HCT116 (cell line): ENCODE measurements at regions not wholly inside any gene's neighbourhood (a gene's known extent, or its start where the extent isn't known, plus 50 kb on each side); places are given as distances from the start of the nearest gene placed in this dataset.

ENCODE experiments used
- ATAC-seq: fragments of 200-7000 bp; cut with Tn5 transposase; 2 replicates; pipeline ENCODE4 v1.9.1; 2020; ENCODE audit warnings: mild to moderate bottlenecking, moderate library complexity
- BruUV-seq: library from RNA; stranded (reverse); fragments of 400-500 nt; replicated peaks from 2 replicates; lab custom pipeline; 2021; lab: Mats Ljungman, UMichigan
- CTCF ChIA-PET: fragments of 300-600 bp; sonication (Branson Sonifier 250); formaldehyde crosslinking; loops from one replicate; lab custom pipeline; 2021; ENCODE audit warnings: antibody characterized with exemption; lab: Charles Lee
- POLR2A ChIA-PET: fragments of 300-600, 350-600 bp; sonication (Branson Sonifier 250); formaldehyde crosslinking; loops from one replicate; lab custom pipeline; 2021; ENCODE audit warnings: antibody characterized with exemption; lab: Charles Lee
- RAD21 ChIA-PET, 2 experiments: fragments of 300-600 bp; sonication (Branson Sonifier 250); formaldehyde crosslinking; loops; one replicate each; lab custom pipeline; 2023; ENCODE audit warnings: low total read pairs in 2 of 2; ENCODE audit not compliant: uncharacterized antibody in 2 of 2, unreplicated experiment in 2 of 2, low non-redundant PET in 1 of 2; lab: Charles Lee
- DNase-seq: peaks from one replicate; pipeline ENCODE4 v3.0.0-alpha.2; 2010; ENCODE audit warnings: low read depth, low spot score
- H2AFZ ChIP-seq: fragments of 200-600 bp; shearing (Covaris generic), sonication (generic); 2 replicates; pipeline ENCODE4 v1.6.1; 2017; ENCODE audit warnings: low read depth, mixed run types, mixed read lengths, antibody characterized with exemption, low read length; ENCODE audit not compliant: poor library complexity, severe bottlenecking
- H3K27ac ChIP-seq: 2 replicates; pipeline ENCODE4 v1.5.1; 2012; ENCODE audit warnings: low read depth, low read length
- H3K27me3 ChIP-seq: fragments of 200-600 bp; sonication (generic); 2 replicates; pipeline ENCODE4 v1.6.1; 2016; ENCODE audit warnings: mixed run types, low read length, mixed read lengths; ENCODE audit not compliant: insufficient read depth
- H3K36me3 ChIP-seq, 2 experiments: fragments of 200-500 bp in 1 of 2; fragments of 200-600 bp in 1 of 2; sonication (Bioruptor generic) in 1 of 2; sonication (generic) in 1 of 2; 2 replicates each; pipeline versions ENCODE4 v1.5.1 to v1.6.1; 2014 to 2016; ENCODE audit warnings: low read length in 2 of 2, inconsistent platforms in 1 of 2, mixed read lengths in 1 of 2, mixed run types in 1 of 2; ENCODE audit not compliant: insufficient read depth in 2 of 2, control insufficient read depth in 1 of 2
- H3K4me1 ChIP-seq, 2 experiments: fragments of 200-600 bp in 1 of 2; sonication (generic) in 1 of 2; 2 replicates each; pipeline versions ENCODE4 v1.5.1 to v1.6.1; 2012 to 2017; ENCODE audit warnings: low read length in 2 of 2, inconsistent platforms in 1 of 2, mild to moderate bottlenecking in 1 of 2, mixed read lengths in 1 of 2, mixed run types in 1 of 2, moderate library complexity in 1 of 2; ENCODE audit not compliant: insufficient read depth in 2 of 2, control insufficient read depth in 1 of 2
- H3K4me2 ChIP-seq: fragments of 200-600 bp; sonication (generic); 2 replicates; pipeline ENCODE4 v1.6.1; 2017; ENCODE audit warnings: mixed run types, low read length, mixed read lengths
- H3K4me3 ChIP-seq, 2 experiments: fragments of 200-600 bp in 1 of 2; sonication (generic) in 1 of 2; replicated peaks in 1 of 2; 2 replicates each; pipeline ENCODE4 v1.5.1; 2011 to 2016; ENCODE audit warnings: low read length in 2 of 2, control low read depth in 1 of 2, low read depth in 1 of 2, mild to moderate bottlenecking in 1 of 2, mixed read lengths in 1 of 2, mixed run types in 1 of 2
- H3K79me2 ChIP-seq: fragments of 200-600 bp; sonication (generic); 2 replicates; pipeline ENCODE4 v1.6.1; 2017; ENCODE audit warnings: mild to moderate bottlenecking, mixed run types, low read length, moderate library complexity, mixed read lengths; ENCODE audit not compliant: insufficient read depth
- H3K9ac ChIP-seq: fragments of 200-600 bp; sonication (generic); 2 replicates; pipeline ENCODE4 v1.6.1; 2016; ENCODE audit warnings: low read length, mixed read lengths
- H3K9me2 ChIP-seq: fragments of 200-600 bp; sonication (generic), shearing (Covaris generic); 2 replicates; pipeline ENCODE4 v1.6.1; 2017; ENCODE audit warnings: mixed run types, mild to moderate bottlenecking, moderate library complexity; ENCODE audit not compliant: insufficient read depth
- H3K9me3 ChIP-seq, 2 experiments: fragments of 200-500 bp in 1 of 2; fragments of 200-600 bp in 1 of 2; sonication (Bioruptor generic) in 1 of 2; sonication (generic) in 1 of 2; 2 replicates each; pipeline ENCODE4 v1.6.1; 2014 to 2017; ENCODE audit warnings: low read length in 2 of 2, mixed read lengths in 2 of 2, inconsistent platforms in 1 of 2, low read depth in 1 of 2, mild to moderate bottlenecking in 1 of 2, mixed run types in 1 of 2, moderate library complexity in 1 of 2; ENCODE audit not compliant: control insufficient read depth in 1 of 2, insufficient read depth in 1 of 2
- H4K20me1 ChIP-seq: fragments of 200-600 bp; sonication (generic), shearing (Covaris generic); 2 replicates; pipeline ENCODE4 v1.6.1; 2017; ENCODE audit warnings: mixed run types, mild to moderate bottlenecking, moderate library complexity; ENCODE audit not compliant: insufficient read depth
- CBX3 ChIP-seq: IDR thresholded peaks from 2 replicates; pipeline ENCODE4 v1.6.1; 2012; ENCODE audit warnings: low read depth
- EGR1 ChIP-seq: IDR thresholded peaks from 2 replicates; pipeline ENCODE4 v1.6.1; 2012; ENCODE audit warnings: low read depth
- ELF1 ChIP-seq: IDR thresholded peaks from 2 replicates; pipeline ENCODE4 v1.6.1; 2012; ENCODE audit warnings: low read depth, borderline replicate concordance
- EZH2 ChIP-seq: fragments of 200-600 bp; sonication (generic); IDR thresholded peaks from 2 replicates; pipeline ENCODE4 v1.6.1; 2017; ENCODE audit warnings: antibody characterized with exemption, mixed run types
- EZH2phosphoT487 ChIP-seq: fragments of 200-600 bp; IDR thresholded peaks from 2 replicates; pipeline ENCODE4 v1.6.1; 2018; ENCODE audit warnings: antibody characterized with exemption, borderline replicate concordance
- FOSL1 ChIP-seq: IDR thresholded peaks from 2 replicates; pipeline ENCODE4 v1.6.1; 2012; ENCODE audit warnings: low read depth
- JUND ChIP-seq: IDR thresholded peaks from 2 replicates; pipeline ENCODE4 v1.6.1; 2012
- MAX ChIP-seq: IDR thresholded peaks from 2 replicates; pipeline ENCODE4 v1.6.1; 2012
- POLR2A ChIP-seq: IDR thresholded peaks from 2 replicates; pipeline ENCODE4 v1.7.0; 2011; ENCODE audit warnings: borderline replicate concordance; ENCODE audit not compliant: insufficient read depth, insufficient read length; ENCODE audit errors: extremely low read depth
- RAD21 ChIP-seq: IDR thresholded peaks from 2 replicates; pipeline ENCODE4 v1.6.1; 2012; ENCODE audit warnings: low read depth, mild to moderate bottlenecking
- REST ChIP-seq: IDR thresholded peaks from 2 replicates; pipeline ENCODE4 v1.6.1; 2012; ENCODE audit warnings: low read depth
- SIN3A ChIP-seq: IDR thresholded peaks from 2 replicates; pipeline ENCODE4 v1.6.1; 2012; ENCODE audit warnings: low read depth
- SP1 ChIP-seq: IDR thresholded peaks from 2 replicates; pipeline ENCODE4 v1.6.1; 2012; ENCODE audit warnings: low read depth
- SRF ChIP-seq: IDR thresholded peaks from 2 replicates; pipeline ENCODE4 v1.6.1; 2012; ENCODE audit warnings: low read depth
- TCF7L2 ChIP-seq: IDR thresholded peaks from 2 replicates; pipeline ENCODE4 v1.7.0; 2011; ENCODE audit warnings: borderline replicate concordance, inconsistent platforms; ENCODE audit not compliant: insufficient read depth, insufficient read length; ENCODE audit errors: extremely low read depth
- YY1 ChIP-seq: IDR thresholded peaks from 2 replicates; pipeline ENCODE4 v1.6.1; 2011; ENCODE audit warnings: low read length, low read depth, moderate library complexity, mild to moderate bottlenecking; ENCODE audit not compliant: insufficient replicate concordance; ENCODE audit errors: extremely low read depth
- ZFX ChIP-seq: fragments of 450-650 bp; IDR thresholded peaks from 2 replicates; pipeline ENCODE4 v1.6.1; 2017
- intact Hi-C: fragments of 100-400 bp; cut with micrococcal nuclease; formaldehyde crosslinking; loops from 2 replicates; pipeline ENCODE4 v1.10.0; 2022
- TF ChIP-seq, protein P1 (sequence below), 3 experiments: fragments of 200-600 bp in 1 of 3; sonication (generic) in 1 of 3; IDR thresholded peaks in 2 of 3; conservative IDR thresholded peaks in 1 of 3; 2 replicates each; pipeline ENCODE4 v1.5.1; 2012 to 2017; ENCODE audit warnings: low read depth in 2 of 3, low read length in 2 of 3, antibody characterized with exemption in 1 of 3, borderline replicate concordance in 1 of 3, control low read depth in 1 of 3, mild to moderate bottlenecking in 1 of 3, mixed read lengths in 1 of 3, mixed run types in 1 of 3, moderate library complexity in 1 of 3; ENCODE audit not compliant: insufficient read depth in 1 of 3
- TF ChIP-seq, protein P2 (sequence below): IDR thresholded peaks from 2 replicates; pipeline ENCODE4 v1.6.1; 2011; ENCODE audit warnings: mild to moderate bottlenecking, low read length, moderate library complexity; ENCODE audit not compliant: insufficient replicate concordance; ENCODE audit errors: extremely low read depth

GRCh38 chr6:105966481-105966880 lies 119.7 kb upstream of the PRDM1 start (continued):
- TF ChIP-seq REST, result no peak
- TF ChIP-seq, protein P1, sequence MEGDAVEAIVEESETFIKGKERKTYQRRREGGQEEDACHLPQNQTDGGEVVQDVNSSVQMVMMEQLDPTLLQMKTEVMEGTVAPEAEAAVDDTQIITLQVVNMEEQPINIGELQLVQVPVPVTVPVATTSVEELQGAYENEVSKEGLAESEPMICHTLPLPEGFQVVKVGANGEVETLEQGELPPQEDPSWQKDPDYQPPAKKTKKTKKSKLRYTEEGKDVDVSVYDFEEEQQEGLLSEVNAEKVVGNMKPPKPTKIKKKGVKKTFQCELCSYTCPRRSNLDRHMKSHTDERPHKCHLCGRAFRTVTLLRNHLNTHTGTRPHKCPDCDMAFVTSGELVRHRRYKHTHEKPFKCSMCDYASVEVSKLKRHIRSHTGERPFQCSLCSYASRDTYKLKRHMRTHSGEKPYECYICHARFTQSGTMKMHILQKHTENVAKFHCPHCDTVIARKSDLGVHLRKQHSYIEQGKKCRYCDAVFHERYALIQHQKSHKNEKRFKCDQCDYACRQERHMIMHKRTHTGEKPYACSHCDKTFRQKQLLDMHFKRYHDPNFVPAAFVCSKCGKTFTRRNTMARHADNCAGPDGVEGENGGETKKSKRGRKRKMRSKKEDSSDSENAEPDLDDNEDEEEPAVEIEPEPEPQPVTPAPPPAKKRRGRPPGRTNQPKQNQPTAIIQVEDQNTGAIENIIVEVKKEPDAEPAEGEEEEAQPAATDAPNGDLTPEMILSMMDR (IDR thresholded peaks at IDR 0.05 in 2 of 3, conservative IDR thresholded peaks at IDR 0.05 in 1 of 3; ENCODE audit: borderline replicate concordance in 1 of 3, insufficient read depth in 1 of 3, low read depth in 2 of 3, low read length in 2 of 3), result no peak

GRCh38 chr6:105964979-105965760 lies 121.0 kb upstream of the PRDM1 start:
- H2AFZ ChIP-seq, result no peak overlapping the region
- no peaks in the 10 kb centered on the region for H3K27me3 ChIP-seq
- ChIA-PET POLR2A (no interaction called here), CTCF (no interaction called here), RAD21 (no interaction called here)
- DNase-seq (no peak), ATAC-seq (no peak)
- no peaks in the 10 kb centered on the region for H3K79me2 ChIP-seq
- no peak overlapping the region for H3K27ac ChIP-seq
- no peaks in the 10 kb centered on the region for H3K4me1 ChIP-seq
- no peaks in the 10 kb centered on the region for H3K9me2 ChIP-seq
- H3K4me2 ChIP-seq, result no peak overlapping the region
- BruUV-seq, result no TSS peak
- H3K9ac ChIP-seq, result no peak overlapping the region
- intact Hi-C loops, result no loop called here
- no peak overlapping the region for H3K4me3 ChIP-seq
- no peaks in the 10 kb centered on the region for H3K36me3 ChIP-seq
- H3K9me3 ChIP-seq, result no peaks in the 10 kb centered on the region
- no peaks in the 10 kb centered on the region for H4K20me1 ChIP-seq
- TF ChIP-seq CBX3 (no peak), MAX (no peak), RAD21 (no peak), EZH2phosphoT487 (no peak), ELF1 (no peak), SRF (no peak), SIN3A (no peak), TCF7L2 (no peak), FOSL1 (no peak), YY1 (no peak), JUND (no peak), EZH2 (no peak), ZFX (no peak), SP1 (no peak), POLR2A (no peak), EGR1 (no peak)
- TF ChIP-seq, protein P2, sequence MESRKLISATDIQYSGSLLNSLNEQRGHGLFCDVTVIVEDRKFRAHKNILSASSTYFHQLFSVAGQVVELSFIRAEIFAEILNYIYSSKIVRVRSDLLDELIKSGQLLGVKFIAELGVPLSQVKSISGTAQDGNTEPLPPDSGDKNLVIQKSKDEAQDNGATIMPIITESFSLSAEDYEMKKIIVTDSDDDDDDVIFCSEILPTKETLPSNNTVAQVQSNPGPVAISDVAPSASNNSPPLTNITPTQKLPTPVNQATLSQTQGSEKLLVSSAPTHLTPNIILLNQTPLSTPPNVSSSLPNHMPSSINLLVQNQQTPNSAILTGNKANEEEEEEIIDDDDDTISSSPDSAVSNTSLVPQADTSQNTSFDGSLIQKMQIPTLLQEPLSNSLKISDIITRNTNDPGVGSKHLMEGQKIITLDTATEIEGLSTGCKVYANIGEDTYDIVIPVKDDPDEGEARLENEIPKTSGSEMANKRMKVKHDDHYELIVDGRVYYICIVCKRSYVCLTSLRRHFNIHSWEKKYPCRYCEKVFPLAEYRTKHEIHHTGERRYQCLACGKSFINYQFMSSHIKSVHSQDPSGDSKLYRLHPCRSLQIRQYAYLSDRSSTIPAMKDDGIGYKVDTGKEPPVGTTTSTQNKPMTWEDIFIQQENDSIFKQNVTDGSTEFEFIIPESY, result no peak
